Brain pericyte (primary cell): ENCODE measurements at regions not wholly inside any gene's neighbourhood (a gene's known extent, or its start where the extent isn't known, plus 50 kb on each side); places are given as distances from the start of the nearest gene placed in this dataset.
A peak's percentile ranks its signal among the peaks of the same experiment; 100 is the strongest.
"Not testable (repeated sequence)": the region's sequence is repeated elsewhere in the genome, so short reads cannot be mapped to it uniquely, and the experiment has no call there.

ENCODE experiments used
- DNase-seq: peaks from one replicate; pipeline ENCODE4 v3.0.0-alpha.2; 2012; ENCODE audit warnings: low read depth, low spot score

GRCh38 chr10:4395731-4396130 is 430.3 kb upstream of the AKR1E2 start:
- no peak for DNase-seq

GRCh38 chr10:4394455-4394854 is 431.6 kb upstream of the AKR1E2 start:
- not testable (repeated sequence) for DNase-seq

- no peak for DNase-seq
Observed at GRCh38 chr10:4391683-4392082, 434.3 kb upstream of the AKR1E2 start.

GRCh38 chr10:4390219-4390618 is 435.8 kb upstream of the AKR1E2 start:
- no peak for DNase-seq

- no peak for DNase-seq
Observed at GRCh38 chr10:4385231-4385870, 440.7 kb upstream of the AKR1E2 start.

- DNase-seq = no peak
Observed at GRCh38 chr10:4384245-4384644, 441.8 kb upstream of the AKR1E2 start.

GRCh38 chr10:4383651-4384098 is 442.3 kb upstream of the AKR1E2 start:
- no peak for DNase-seq

GRCh38 chr10:4382811-4383210 is 443.2 kb upstream of the AKR1E2 start:
- no peak for DNase-seq

- DNase-seq = no peak
Observed at GRCh38 chr10:4373612-4374011, 452.4 kb upstream of the AKR1E2 start.

- DNase-seq = no peak
Observed at GRCh38 chr10:4373098-4373497, 452.9 kb upstream of the AKR1E2 start.

GRCh38 chr10:4372601-4373000 is 453.4 kb upstream of the AKR1E2 start:
- peak; percentile 98 for DNase-seq

GRCh38 chr10:4371691-4372295 is 454.2 kb upstream of the AKR1E2 start:
- DNase-seq = no peak

- DNase-seq = no peak
Observed at GRCh38 chr10:4370376-4370775, 455.6 kb upstream of the AKR1E2 start.

- no peak for DNase-seq
Observed at GRCh38 chr10:4361581-4361980, 464.4 kb upstream of the AKR1E2 start.

- peak; percentile 87 for DNase-seq
Observed at GRCh38 chr10:4359003-4359402, 467.0 kb upstream of the AKR1E2 start.

- DNase-seq = no peak
Observed at GRCh38 chr10:4357911-4358310, 468.1 kb upstream of the AKR1E2 start.

- no peak for DNase-seq
Observed at GRCh38 chr10:4355350-4355749, 470.7 kb upstream of the AKR1E2 start.

- no peak for DNase-seq
Observed at GRCh38 chr10:4354382-4354812, 471.6 kb upstream of the AKR1E2 start.

- DNase-seq = no peak
Observed at GRCh38 chr10:4353964-4354363, 472.0 kb upstream of the AKR1E2 start.

GRCh38 chr10:4353059-4353655 is 472.9 kb upstream of the AKR1E2 start:
- DNase-seq = no peak

- DNase-seq = no peak
Observed at GRCh38 chr10:4352414-4352961, 473.5 kb upstream of the AKR1E2 start.

GRCh38 chr10:4351723-4352413 is 474.1 kb upstream of the AKR1E2 start:
- DNase-seq = no peak
